GM12891 (cell line): ENCODE measurements at regions not wholly inside any gene's neighbourhood (a gene's known extent, or its start where the extent isn't known, plus 50 kb on each side); places are given as distances from the start of the nearest gene placed in this dataset.
"Not testable (repeated sequence)": the region's sequence is repeated elsewhere in the genome, so short reads cannot be mapped to it uniquely, and the experiment has no call there.

Experiments
- DNase-seq: peaks from one replicate; pipeline ENCODE4 v3.0.0; 2011; ENCODE audit warnings: low spot score; ENCODE audit not compliant: insufficient read length
- FAIRE-seq: peaks from 2 replicates; lab custom pipeline; 2011; peaks lifted over from hg19 to GRCh38; lab: Jason Lieb, UNC
- PAX5 ChIP-seq: IDR thresholded peaks from 2 replicates; pipeline ENCODE4 v1.6.1; 2011; ENCODE audit warnings: low read length, moderate library complexity, mild to moderate bottlenecking; ENCODE audit not compliant: insufficient read depth, severe bottlenecking
- POLR2A ChIP-seq: IDR thresholded peaks from 2 replicates; pipeline ENCODE4 v1.6.1; 2011; ENCODE audit warnings: low read depth, low read length, control low read depth
- POLR2AphosphoS5 ChIP-seq: IDR thresholded peaks from 2 replicates; pipeline ENCODE4 v1.6.1; 2011; ENCODE audit warnings: low read depth, low read length, control low read depth
- POU2F2 ChIP-seq: IDR thresholded peaks from 2 replicates; pipeline ENCODE4 v1.6.1; 2011; ENCODE audit warnings: low read depth, mild to moderate bottlenecking, control low read depth, low read length, moderate library complexity
- SPI1 ChIP-seq: IDR thresholded peaks from 2 replicates; pipeline ENCODE4 v1.6.1; 2011; ENCODE audit warnings: low read depth, low read length, control low read depth
- TAF1 ChIP-seq: IDR thresholded peaks from 2 replicates; pipeline ENCODE4 v1.6.1; 2011; ENCODE audit warnings: low read depth, low read length, control low read depth

GRCh38 chr10:28386503-28386868 is 83.6 kb upstream of the MPP7 start:
- FAIRE-seq (no peak), DNase-seq (no peak)
- TF ChIP-seq POLR2AphosphoS5 (no peak), PAX5 (no peak), TAF1 (no peak)

DNA sequence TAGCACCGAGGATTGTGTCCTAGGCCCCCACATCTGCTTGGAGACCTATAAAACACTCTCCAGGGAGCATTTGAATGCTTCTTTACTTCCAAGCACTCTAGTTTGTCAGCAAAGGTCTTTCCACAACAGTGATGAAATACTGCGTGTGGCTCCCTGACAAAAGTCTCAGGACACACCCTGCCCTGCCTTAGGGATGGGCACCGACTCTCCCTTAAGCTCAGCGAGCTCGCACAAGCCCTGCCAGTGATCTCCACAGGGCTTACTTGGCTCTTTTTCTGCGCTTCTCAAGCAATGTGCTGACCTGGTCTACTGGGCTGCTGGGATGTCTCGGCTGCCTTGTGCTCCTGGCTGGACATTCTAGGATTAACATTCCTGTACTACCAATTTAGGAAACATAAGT is 84.3 kb upstream of the MPP7 start:
- FAIRE-seq (no peak), DNase-seq (no peak)
- TF ChIP-seq TAF1: no peak
- no peak for TF ChIP-seq POU2F2

GRCh38 chr10:28391283-28391682 is 88.4 kb upstream of the MPP7 start:
- TF ChIP-seq POLR2A (no peak), POLR2AphosphoS5 (no peak), PAX5 (no peak), TAF1 (no peak), SPI1 (no peak), POU2F2 (no peak)
- DNase-seq (no peak), FAIRE-seq (no peak)

GRCh38 chr10:28393956-28394568 is 91.2 kb upstream of the MPP7 start:
- FAIRE-seq: peak; percentile 76
- TF ChIP-seq POU2F2: no peak
- no peak; the same call in 1 of the 2 replicates for TF ChIP-seq SPI1
- TF ChIP-seq PAX5: no peak
- TF ChIP-seq TAF1: no peak
- TF ChIP-seq POLR2A: no peak
- no peak for TF ChIP-seq POLR2AphosphoS5
- peak; percentile 15 for DNase-seq

GRCh38 chr10:28396331-28396730 is 93.5 kb upstream of the MPP7 start:
- no peak for DNase-seq
- FAIRE-seq: no peak
- TF ChIP-seq TAF1 (no peak), POU2F2 (no peak), PAX5 (no peak), SPI1 (no peak), POLR2A (no peak), POLR2AphosphoS5 (no peak)

DNA sequence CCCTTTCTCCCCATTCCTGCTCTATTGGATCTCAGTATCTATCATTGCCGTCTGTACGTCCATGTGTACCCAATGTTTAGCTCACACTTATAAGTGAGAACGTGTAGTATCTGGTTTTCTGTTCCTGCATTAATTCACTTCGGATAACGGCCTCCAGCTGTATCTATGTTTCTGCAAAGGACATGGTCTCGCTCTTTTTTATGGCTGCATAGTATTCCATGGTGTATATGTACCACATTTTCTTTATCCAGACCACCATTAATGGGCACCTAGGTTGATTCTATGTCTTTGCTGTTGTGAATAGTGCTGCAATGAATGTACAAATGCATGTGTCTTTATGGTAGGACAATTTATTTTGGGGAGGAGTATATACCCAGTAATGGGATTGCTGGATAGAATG is 94.4 kb upstream of the MPP7 start:
- FAIRE-seq (no peak), DNase-seq (no peak)
- TF ChIP-seq POLR2A (no peak), POU2F2 (no peak), PAX5 (no peak), POLR2AphosphoS5 (no peak), TAF1 (no peak), SPI1 (no peak)

DNA sequence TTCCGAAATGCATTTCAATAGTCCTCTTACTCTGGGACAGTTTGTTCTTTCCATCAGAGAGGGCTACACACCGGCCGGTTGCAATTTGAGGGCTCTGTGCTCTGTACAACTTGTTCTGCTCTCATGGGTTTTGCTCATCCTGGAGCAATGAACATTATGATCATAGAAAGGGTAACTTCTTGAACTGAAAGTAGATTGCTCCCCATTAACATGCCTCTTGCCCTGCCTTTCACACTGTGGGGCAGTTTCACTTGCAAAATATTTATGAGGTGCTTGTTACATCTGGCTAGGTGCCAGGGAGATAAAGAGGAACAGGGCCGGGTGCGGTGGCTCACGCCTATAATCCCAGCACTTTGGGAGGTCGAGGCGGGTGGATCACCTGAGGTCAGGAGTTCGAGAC is 97.3 kb upstream of the MPP7 start:
- TF ChIP-seq PAX5: no peak
- TF ChIP-seq POU2F2: no peak
- no peak for TF ChIP-seq POLR2AphosphoS5
- TF ChIP-seq SPI1: no peak; the same call in 1 of the 2 replicates
- no peak for TF ChIP-seq TAF1
- no peak for TF ChIP-seq POLR2A
- FAIRE-seq (no peak), DNase-seq (no peak)

DNA sequence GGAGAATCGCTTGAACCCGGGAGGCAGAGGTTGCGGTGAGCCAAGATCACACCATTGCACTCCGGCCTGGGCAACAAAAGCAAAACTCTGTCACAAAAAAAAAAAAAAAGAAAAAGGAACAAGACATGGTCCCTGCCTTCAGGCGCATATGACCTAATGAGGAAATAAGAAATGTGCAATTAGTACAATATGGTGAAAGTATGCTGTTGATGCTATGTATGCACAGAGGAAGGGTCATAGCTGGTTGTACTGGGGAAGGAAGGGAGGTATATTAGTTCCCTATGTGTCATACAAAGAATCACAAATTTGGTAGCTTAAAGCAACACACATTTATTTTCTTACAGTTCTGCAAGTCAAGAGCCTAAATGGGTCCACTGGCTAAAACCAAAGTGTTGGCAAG is 97.8 kb upstream of the MPP7 start:
- no peak for FAIRE-seq
- no peak for TF ChIP-seq POU2F2
- TF ChIP-seq POLR2A: no peak
- TF ChIP-seq SPI1: no peak
- TF ChIP-seq POLR2AphosphoS5: no peak
- no peak for TF ChIP-seq PAX5
- no peak for TF ChIP-seq TAF1
- no peak for DNase-seq

DNA sequence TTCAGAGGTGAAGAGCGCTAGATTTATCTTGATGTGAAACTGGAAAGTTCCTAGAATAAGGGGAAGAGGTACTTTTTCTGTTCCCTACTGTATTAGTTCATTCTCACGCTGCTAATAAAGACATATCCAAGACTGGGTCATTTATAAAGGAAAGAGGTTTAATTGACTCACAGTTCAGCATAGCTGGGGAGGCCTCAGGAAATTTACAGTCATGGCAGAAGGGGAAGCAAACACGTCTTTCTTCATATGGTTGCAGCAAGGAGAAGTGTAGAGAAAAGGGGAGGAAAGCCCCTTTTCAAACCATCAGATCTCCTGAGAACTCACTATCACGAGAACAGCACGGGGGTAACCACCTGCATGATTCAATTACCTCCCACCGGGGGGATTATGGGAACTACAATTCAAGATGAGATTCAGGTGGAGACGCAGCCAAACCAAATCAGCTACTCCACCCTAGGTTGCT is 99.8 kb upstream of the MPP7 start:
- peak; percentile 13; the same call in 1 of the 2 replicates for TF ChIP-seq SPI1
- not testable (repeated sequence) for DNase-seq, FAIRE-seq

DNA sequence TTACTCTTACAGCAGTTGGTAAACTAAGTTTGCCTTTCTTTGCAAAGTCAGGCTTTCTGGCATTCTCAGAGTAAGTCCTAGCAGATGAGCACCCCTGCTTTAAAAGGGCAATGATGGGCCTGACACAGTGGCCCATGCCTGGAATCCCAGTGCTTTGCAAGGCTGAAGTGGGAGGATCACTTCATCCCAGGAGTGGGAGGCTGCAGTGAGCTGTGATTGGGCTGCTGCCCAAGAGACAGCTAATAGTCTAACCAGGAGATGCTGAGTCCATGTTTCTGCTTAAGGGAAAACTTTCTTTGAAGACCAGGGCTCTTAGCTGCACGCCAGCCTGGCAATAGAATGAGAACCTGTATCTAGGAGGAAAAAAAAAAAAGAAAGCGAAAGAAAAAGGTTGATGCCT is 100.2 kb upstream of the MPP7 start:
- no peak for FAIRE-seq
- no peak for DNase-seq
- no peak for TF ChIP-seq POU2F2
- no peak for TF ChIP-seq SPI1
- TF ChIP-seq POLR2AphosphoS5: no peak
- no peak for TF ChIP-seq POLR2A
- no peak for TF ChIP-seq PAX5
- no peak for TF ChIP-seq TAF1
